DMS153 treated with DMSO at 0.1 percent for 48 hours (cell line): ENCODE measurements at regions not wholly inside any gene's neighbourhood (a gene's known extent, or its start where the extent isn't known, plus 50 kb on each side); places are given as distances from the start of the nearest gene placed in this dataset.

Experiments used
- DNase-seq: peaks from one replicate; lab custom pipeline; 2025; ENCODE audit not compliant: unreplicated experiment; lab: John Stamatoyannopoulos, UW

GRCh38 chr15:31241888-31242522 lies 84.6 kb upstream of the KLF13 start:
- no peak for DNase-seq

- DNase-seq, result no peak
These were observed 82.7 kb upstream of the KLF13 start for GRCh38 chr15:31243895-31244294.

GRCh38 chr15:31245135-31245689 lies 81.4 kb upstream of the KLF13 start:
- DNase-seq, result no peak

- DNase-seq, result no peak
These were observed 80.9 kb upstream of the KLF13 start for GRCh38 chr15:31245756-31246155.

GRCh38 chr15:31247404-31247803 lies 79.2 kb upstream of the KLF13 start:
- no peak for DNase-seq

GRCh38 chr15:31248263-31248662 lies 78.4 kb upstream of the KLF13 start:
- DNase-seq, result no peak

- no peak for DNase-seq
These were observed 77.7 kb upstream of the KLF13 start for GRCh38 chr15:31248951-31249350.

- DNase-seq, result no peak
These were observed 76.6 kb upstream of the KLF13 start for GRCh38 chr15:31250033-31250432.

GRCh38 chr15:31251165-31251564 lies 75.5 kb upstream of the KLF13 start:
- DNase-seq, result no peak

- no peak for DNase-seq
These were observed 74.4 kb upstream of the KLF13 start for GRCh38 chr15:31252171-31252785.

- no peak for DNase-seq
These were observed 72.0 kb upstream of the KLF13 start for GRCh38 chr15:31254431-31255175.

- DNase-seq, result no peak
These were observed 71.5 kb upstream of the KLF13 start for GRCh38 chr15:31255176-31255510.

- DNase-seq, result no peak
These were observed 70.8 kb upstream of the KLF13 start for GRCh38 chr15:31255732-31256377.

GRCh38 chr15:31256378-31257265 lies 70.0 kb upstream of the KLF13 start:
- DNase-seq, result no peak

- DNase-seq, result no peak
These were observed 69.3 kb upstream of the KLF13 start for GRCh38 chr15:31257286-31257685.

GRCh38 chr15:31258260-31258659 lies 68.4 kb upstream of the KLF13 start:
- DNase-seq, result no peak

GRCh38 chr15:31259562-31260252 lies 66.9 kb upstream of the KLF13 start:
- DNase-seq, result no peak

GRCh38 chr15:31260646-31261265 lies 65.9 kb upstream of the KLF13 start:
- DNase-seq, result no peak

- DNase-seq, result no peak
These were observed 65.1 kb upstream of the KLF13 start for GRCh38 chr15:31261266-31262142.
